ENCODE measurements at regions not wholly inside any gene's neighbourhood (a gene's known extent, or its start where the extent isn't known, plus 50 kb on each side); places are given as distances from the start of the nearest gene placed in this dataset.
"Not testable (repeated sequence)": the region's sequence is repeated elsewhere in the genome, so short reads cannot be mapped to it uniquely, and the experiment has no call there.

DNA sequence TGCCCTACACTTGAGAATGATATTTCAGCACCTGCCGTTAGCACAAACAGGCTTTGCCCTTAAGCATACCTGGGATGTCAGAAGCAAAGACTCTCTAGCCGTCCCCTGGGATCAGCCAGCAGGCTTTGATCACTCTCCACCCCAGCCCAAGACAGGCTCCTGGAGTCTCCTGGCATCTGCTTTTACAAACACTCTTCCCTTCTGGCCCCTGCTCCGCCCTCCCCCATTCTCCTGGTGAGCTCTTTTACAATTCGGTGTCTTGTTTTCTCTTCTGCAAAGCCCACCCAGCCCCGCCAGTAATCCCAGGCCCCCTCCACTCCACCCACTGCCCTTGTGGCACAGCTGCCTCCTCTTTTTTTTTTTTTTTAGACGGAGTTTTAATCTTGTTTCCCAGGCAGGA, 50.4 kb downstream of the KATNIP start:
- no peaks in the 10 kb centered on the region for H3K9me3 Mint-ChIP-seq
- ATAC-seq (no peak), DNase-seq (no peak)
- no peaks in the 10 kb centered on the region for H3K36me3 Mint-ChIP-seq (ENCODE audit: low read depth)
- H3K27me3 Mint-ChIP-seq = no peaks in the 10 kb centered on the region
- H3K4me1 Mint-ChIP-seq = no peaks in the 10 kb centered on the region
- no peak overlapping the region for H3K4me3 Mint-ChIP-seq
- no peak overlapping the region for H3K27ac Mint-ChIP-seq

DNA sequence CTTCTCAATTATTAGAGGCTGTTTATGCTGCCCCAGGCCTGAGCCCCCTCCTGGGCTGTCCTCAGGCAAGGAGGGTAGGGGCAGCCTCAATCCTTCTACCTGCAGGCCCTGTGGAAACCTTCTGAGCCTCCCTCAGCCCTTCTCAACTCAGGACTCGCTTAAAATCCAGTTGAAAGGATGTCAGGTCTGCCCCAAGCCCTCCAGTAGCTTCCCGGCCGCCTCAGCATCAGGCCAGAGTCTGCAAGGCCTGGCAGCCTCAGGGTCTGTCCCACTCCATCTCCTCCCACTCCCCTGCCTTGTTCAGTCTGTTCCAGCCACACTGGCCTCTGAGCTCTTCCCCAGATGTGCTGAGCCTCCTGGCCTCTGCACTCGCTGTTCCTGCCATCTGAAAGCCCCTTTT, 52.2 kb downstream of the KATNIP start:
- no peaks in the 10 kb centered on the region for H3K27me3 Mint-ChIP-seq
- H3K4me3 Mint-ChIP-seq = no peak overlapping the region
- DNase-seq = no peak
- no peaks in the 10 kb centered on the region for H3K9me3 Mint-ChIP-seq
- ATAC-seq = no peak
- H3K27ac Mint-ChIP-seq = no peak overlapping the region
- H3K4me1 Mint-ChIP-seq = no peaks in the 10 kb centered on the region
- H3K36me3 Mint-ChIP-seq (ENCODE audit: low read depth) = peaks cover 3% of the 10 kb centered on the region

DNA sequence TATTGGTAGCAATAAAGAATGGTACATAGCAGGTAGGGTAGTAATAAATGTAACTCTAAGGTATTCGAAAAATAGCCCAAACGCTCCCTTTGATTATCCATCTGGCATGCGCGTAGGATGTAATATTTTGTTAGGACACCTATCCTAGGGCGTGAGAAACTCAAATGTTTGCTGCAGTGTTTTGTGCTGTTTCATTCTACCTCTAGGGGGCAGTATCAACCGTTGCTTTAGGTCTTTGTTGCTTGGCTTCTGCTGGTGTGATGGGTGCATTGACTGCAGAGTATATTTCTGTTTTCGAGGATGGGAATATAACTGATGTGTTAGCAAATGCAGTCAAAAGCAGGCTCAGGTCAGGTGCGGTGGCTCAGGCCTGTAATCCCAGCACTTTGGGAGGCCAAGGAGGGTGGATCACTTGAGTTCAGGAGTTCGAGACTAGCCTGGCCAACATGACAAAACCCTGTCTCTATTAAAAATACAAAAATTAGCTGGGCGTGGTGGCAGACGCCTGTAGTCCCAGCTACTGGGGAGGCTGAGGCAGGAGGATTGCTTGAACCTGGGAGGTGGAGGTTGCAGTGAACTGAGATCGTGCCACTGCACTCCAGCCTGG, 55.7 kb downstream of the KATNIP start:
- H3K4me3 Mint-ChIP-seq; H3K9me3 Mint-ChIP-seq; H3K4me1 Mint-ChIP-seq; H3K27ac Mint-ChIP-seq; ATAC-seq; DNase-seq; H3K36me3 Mint-ChIP-seq (ENCODE audit: low read depth); H3K27me3 Mint-ChIP-seq: not testable (repeated sequence)

DNA sequence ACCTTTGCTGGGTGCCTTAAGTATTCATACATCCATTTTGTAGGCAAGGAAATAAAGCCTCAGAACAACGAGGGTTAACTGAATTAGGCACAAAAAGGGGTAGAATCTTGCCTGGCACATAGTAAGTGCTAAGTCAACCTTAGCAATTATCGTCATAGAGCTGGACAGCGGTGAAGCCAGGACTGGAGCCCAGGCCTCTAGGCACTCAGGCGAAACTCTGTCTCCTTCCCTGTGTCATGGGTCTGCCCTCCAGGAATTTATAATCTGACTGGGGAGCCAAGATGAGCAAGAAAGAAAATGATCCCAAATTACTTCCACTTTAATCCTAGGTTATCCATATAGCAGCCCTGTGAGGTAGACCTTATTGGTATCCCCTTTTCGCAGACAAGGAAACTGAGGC, 61.4 kb downstream of the KATNIP start:
- Mint-ChIP-seq H3K9me3 (no peaks in the 10 kb centered on the region), H3K36me3 (ENCODE audit: low read depth) (peaks cover 3% of the 10 kb centered on the region), H3K4me3 (no peak overlapping the region), H3K27ac (no peak overlapping the region), H3K4me1 (no peaks in the 10 kb centered on the region), H3K27me3 (no peaks in the 10 kb centered on the region)
- ATAC-seq (no peak), DNase-seq (no peak)

DNA sequence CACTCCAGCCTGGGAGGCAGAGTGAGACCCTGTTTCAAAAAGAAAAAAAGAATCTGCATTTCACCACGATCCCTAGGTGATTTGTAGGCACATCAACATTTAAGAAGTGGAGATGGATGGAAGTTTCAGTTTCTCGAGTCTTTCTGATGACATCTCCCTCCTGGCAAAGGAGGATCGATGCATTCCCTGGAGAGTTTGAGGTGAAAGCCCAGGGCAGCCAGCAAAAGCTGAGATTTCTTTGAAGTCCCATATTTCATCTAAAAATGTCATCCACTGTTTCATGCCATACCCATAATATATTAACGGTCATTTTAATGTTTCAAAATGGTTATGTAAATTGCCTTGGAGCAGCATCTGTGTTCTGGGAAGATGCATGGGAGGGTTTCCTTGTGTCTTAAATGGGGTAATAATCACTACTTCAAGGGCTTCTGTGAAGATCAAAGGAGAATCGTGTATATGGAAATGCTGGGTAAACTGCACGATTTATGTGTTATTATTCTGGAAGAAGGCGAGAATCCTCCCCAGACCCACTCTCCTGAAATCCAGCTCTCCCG, 63.4 kb downstream of the KATNIP start:
- no peak overlapping the region for H3K27ac Mint-ChIP-seq
- ATAC-seq (no peak), DNase-seq (no peak)
- H3K9me3 Mint-ChIP-seq = no peaks in the 10 kb centered on the region
- no peaks in the 10 kb centered on the region for H3K4me1 Mint-ChIP-seq
- no peaks in the 10 kb centered on the region for H3K27me3 Mint-ChIP-seq
- no peak overlapping the region for H3K4me3 Mint-ChIP-seq
- H3K36me3 Mint-ChIP-seq (ENCODE audit: low read depth) = no peaks in the 10 kb centered on the region

DNA sequence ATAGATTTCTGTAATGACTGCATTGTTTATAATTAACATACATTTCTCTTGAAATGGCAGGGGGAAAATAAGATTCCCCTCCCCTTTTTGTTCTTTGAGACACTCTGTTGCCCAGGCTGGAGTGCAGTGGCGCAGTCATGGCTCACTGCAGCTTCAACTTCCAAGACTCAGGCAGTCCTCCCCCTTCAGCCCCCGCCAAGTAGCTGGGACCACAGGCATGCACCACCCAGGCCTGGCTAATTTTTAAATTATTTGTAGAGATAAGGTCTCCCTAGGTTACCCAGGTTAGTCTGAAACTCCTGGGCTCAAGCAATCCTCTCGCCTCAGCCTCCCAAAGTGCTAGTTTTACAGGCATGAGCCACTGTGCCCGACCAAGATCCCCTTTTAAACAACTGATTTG, 67.7 kb downstream of the KATNIP start:
- H3K27ac Mint-ChIP-seq = no peak overlapping the region
- no peak for ATAC-seq
- H3K4me3 Mint-ChIP-seq = no peak overlapping the region
- no peaks in the 10 kb centered on the region for H3K4me1 Mint-ChIP-seq
- no peaks in the 10 kb centered on the region for H3K9me3 Mint-ChIP-seq
- no peaks in the 10 kb centered on the region for H3K27me3 Mint-ChIP-seq
- H3K36me3 Mint-ChIP-seq (ENCODE audit: low read depth) = peaks cover 8% of the 10 kb centered on the region
- no peak for DNase-seq

DNA sequence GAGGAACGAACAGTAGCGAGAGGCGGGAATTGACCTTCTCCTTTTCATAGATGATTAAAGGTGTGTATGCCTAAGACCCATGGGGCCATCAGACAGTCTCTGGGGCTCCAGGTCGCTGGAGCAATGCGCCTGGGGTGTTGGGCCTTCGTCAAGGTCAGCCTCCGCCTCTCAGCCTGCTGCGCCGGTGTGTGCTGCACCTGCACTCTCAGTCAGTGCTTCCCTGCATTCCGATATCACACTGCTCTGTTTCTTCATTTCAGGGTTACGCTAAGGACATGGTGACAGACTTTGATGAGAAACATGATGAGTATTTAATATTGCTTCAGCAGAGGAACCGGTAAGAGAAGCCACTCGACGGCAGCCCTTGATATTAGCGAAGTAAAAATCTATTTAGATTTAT, 68.2 kb downstream of the KATNIP start:
- Mint-ChIP-seq H3K36me3 (ENCODE audit: low read depth) (peaks cover 8% of the 10 kb centered on the region), H3K4me1 (no peaks in the 10 kb centered on the region), H3K4me3 (no peak overlapping the region), H3K27me3 (no peaks in the 10 kb centered on the region), H3K27ac (no peak overlapping the region), H3K9me3 (no peaks in the 10 kb centered on the region)
- DNase-seq (no peak), ATAC-seq (no peak)

DNA sequence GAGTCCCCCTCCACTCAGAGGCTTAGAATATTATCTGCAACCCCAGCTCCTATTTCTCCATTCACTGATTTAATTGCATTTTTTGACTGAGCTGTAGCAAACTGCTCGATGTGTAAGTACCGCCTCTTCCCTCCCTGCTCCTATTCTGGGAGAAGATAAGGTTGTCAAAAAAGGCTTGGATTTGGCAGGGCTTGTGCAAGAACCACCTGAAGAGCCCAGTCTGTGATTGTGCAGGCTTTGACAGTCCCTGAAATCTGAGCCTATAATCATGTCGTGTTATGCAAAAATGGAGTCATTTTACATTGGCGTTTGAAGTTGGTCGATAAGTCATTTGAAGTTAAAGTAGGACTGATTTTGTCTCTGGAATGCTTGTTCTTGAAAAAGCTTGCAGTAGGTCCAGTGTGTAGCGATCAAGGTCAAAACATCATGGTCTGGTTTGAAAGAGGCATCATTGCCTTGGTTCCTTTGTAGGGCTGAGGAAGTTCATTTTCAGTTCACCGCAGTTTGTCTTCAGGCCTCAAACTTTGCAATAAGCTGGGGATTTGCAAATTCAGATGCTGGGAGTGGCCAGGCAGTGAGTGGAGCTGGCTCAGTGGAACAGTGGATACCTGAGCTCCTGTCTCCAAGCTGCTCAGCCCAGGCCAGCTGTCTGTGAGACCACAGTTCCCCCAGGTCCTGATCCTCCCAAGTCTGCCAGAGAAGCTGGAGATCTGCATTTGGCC, 68.8 kb downstream of the KATNIP start:
- Mint-ChIP-seq H3K9me3 (no peaks in the 10 kb centered on the region), H3K4me3 (no peak overlapping the region), H3K4me1 (no peaks in the 10 kb centered on the region), H3K36me3 (ENCODE audit: low read depth) (peaks cover 8% of the 10 kb centered on the region), H3K27me3 (no peaks in the 10 kb centered on the region), H3K27ac (no peak overlapping the region)
- DNase-seq = no peak
- ATAC-seq = no peak

DNA sequence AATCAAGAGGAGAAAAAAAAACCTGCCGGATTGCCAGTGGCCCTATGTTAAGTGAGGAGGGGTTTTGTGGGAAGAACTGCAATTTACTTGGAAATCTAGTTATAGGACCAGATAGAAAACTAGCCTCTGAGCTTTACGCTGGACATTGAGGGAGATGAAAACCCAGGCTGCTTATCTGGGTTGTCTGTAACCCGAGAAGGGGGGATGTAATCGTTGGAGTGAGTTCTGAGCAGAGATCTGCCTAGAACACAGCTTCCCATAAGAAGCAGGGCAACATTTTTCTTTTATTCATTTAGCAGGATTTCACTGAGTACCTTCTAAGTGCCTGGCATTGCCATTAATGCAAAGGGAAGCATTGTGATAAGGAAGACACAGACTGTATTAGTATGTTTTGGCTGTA, 70.6 kb downstream of the KATNIP start:
- ATAC-seq = no peak
- no peak for DNase-seq
- Mint-ChIP-seq H3K27me3 (no peaks in the 10 kb centered on the region), H3K9me3 (no peaks in the 10 kb centered on the region), H3K27ac (no peak overlapping the region), H3K4me3 (no peak overlapping the region), H3K36me3 (ENCODE audit: low read depth) (peaks cover 8% of the 10 kb centered on the region), H3K4me1 (no peaks in the 10 kb centered on the region)

DNA sequence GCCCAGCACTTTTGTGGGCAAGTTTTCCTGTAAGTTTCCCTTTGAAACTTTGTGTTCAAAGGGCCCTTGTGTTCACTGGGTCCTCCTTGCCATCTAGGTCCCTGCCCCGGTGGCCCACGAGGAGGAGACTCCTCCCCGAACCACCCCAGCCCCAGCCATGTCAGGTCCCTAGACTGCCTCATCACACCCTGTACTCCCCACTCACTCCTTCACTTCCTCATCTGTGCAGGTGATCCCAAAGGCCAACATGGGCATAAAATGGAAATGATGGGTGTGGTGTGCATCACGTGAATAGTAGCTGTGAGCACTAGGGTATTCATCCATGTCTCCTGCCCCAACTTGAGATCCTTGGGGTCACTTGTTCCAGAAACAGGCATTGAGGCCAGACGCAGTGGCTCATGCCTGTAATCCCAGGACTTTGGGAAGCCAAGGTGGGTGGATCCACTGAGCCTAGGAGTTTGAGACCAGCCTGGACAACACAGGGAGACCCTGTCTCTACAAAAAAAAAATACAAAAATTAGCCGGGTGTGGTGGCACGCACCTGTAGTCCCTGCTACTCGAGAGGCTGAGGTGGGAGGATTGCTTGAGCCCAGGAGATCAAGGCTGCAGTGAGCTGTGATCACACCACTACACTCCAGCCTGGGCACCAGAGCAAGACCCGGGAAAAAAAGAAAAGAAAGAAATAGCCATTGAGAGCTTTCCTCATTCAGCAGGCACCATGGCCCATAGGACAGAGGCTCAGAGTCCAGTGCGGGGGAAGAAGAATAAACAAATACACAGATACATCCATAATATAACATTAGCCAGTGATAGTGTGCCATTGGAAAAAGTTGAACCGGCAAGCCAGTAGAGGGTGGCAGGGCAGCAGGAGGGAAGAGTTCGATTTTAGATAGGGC, 74.5 kb downstream of the KATNIP start:
- Mint-ChIP-seq H3K4me3 (no peak overlapping the region), H3K27me3 (no peaks in the 10 kb centered on the region), H3K4me1 (no peaks in the 10 kb centered on the region), H3K27ac (no peak overlapping the region), H3K36me3 (ENCODE audit: low read depth) (peaks cover 8% of the 10 kb centered on the region), H3K9me3 (no peaks in the 10 kb centered on the region)
- DNase-seq (no peak), ATAC-seq (no peak)

DNA sequence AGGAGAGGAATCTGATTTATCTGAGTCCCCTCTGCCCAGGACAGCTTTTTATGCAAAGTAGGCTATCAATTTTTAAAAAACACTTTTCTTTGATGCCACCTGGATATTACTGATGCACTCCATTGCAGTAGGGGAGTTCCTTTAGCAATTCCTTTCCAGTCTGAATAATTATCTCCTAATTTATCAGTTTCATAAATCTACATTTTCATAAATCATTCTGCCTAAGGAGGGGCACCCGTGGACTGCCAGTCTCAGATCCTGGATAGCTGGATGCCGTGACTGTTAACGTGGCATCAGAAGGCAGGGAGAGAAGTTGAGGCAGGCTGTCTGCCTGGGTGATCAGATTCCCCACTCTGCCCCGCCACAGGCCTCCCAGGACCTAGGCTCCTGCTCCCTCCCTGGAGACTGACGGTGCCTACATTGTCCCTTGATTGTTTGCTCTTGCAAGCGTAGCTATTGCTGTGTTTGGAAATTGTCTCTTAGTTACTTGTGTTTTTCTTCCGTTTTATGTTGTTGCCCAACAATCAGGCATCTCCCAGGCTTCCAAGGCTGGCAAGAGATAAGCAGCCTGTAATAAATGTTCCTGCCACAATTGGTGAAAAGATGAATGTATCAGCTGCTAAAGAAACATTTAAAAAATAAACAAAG, 75.2 kb downstream of the KATNIP start:
- H3K27ac Mint-ChIP-seq = no peak overlapping the region
- no peaks in the 10 kb centered on the region for H3K9me3 Mint-ChIP-seq
- DNase-seq (no peak), ATAC-seq (no peak)
- H3K4me1 Mint-ChIP-seq = no peaks in the 10 kb centered on the region
- H3K27me3 Mint-ChIP-seq = no peaks in the 10 kb centered on the region
- H3K4me3 Mint-ChIP-seq = no peak overlapping the region
- H3K36me3 Mint-ChIP-seq (ENCODE audit: low read depth) = peaks cover under 1% of the 10 kb centered on the region

DNA sequence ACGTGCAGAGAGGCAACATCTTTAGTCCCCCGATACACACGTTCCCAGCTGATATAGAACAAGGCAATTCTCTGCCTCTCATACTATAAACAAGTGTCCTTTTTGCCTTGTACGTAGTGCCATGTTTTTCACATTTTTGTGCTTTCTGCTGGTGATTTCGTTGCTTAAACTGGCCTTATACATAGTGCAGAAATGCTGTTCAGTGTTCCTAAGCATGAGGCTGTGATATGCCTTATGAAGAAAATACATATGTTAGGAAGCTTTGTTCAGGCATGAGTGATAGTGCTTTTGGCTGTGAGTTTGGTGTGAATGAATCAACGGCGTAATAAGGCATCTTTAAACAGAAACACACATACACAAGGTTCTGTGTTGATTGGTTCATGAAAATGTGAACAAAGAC, 77.2 kb downstream of the KATNIP start:
- Mint-ChIP-seq H3K4me3 (no peak overlapping the region), H3K27me3 (no peaks in the 10 kb centered on the region), H3K4me1 (no peaks in the 10 kb centered on the region), H3K27ac (no peak overlapping the region), H3K9me3 (no peaks in the 10 kb centered on the region), H3K36me3 (ENCODE audit: low read depth) (no peaks in the 10 kb centered on the region)
- DNase-seq = no peak
- no peak for ATAC-seq

DNA sequence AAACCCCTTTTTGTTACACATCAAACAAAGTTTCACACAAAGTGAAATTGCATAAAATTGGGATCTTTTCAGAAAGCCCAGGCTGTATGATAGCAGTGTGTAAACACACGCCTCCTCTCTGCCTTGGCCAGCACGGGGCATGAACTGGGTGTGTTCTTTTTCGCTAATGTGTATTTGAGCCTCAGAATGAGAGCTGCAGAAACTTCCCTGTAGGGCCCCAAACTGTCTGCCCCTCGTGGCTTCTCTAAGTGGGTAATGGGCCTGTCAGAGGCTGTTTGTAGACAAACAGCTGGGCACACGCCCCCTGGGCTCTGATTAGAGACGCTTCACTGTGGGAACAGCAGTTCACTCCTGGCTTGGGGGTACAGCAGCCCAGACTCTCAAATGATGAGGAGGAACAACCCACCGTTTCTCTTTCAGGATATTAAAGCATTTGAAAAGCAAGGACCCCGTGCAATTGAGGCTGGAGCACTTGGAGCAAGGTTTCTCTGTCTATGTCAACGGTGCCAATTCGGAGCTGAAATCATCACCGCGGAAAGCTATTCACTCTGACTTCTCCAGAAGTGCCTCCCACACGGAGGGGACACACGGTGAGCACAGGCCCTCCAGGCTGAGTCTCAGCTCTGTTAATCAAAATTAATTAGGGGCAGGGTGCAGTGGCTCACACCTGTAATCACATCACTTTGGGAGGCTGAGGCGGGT, 78.4 kb downstream of the KATNIP start:
- ATAC-seq (no peak), DNase-seq (no peak)
- H3K36me3 Mint-ChIP-seq (ENCODE audit: low read depth) = no peaks in the 10 kb centered on the region
- H3K27me3 Mint-ChIP-seq = no peaks in the 10 kb centered on the region
- no peak overlapping the region for H3K27ac Mint-ChIP-seq
- no peak overlapping the region for H3K4me3 Mint-ChIP-seq
- H3K9me3 Mint-ChIP-seq = no peaks in the 10 kb centered on the region
- no peaks in the 10 kb centered on the region for H3K4me1 Mint-ChIP-seq

DNA sequence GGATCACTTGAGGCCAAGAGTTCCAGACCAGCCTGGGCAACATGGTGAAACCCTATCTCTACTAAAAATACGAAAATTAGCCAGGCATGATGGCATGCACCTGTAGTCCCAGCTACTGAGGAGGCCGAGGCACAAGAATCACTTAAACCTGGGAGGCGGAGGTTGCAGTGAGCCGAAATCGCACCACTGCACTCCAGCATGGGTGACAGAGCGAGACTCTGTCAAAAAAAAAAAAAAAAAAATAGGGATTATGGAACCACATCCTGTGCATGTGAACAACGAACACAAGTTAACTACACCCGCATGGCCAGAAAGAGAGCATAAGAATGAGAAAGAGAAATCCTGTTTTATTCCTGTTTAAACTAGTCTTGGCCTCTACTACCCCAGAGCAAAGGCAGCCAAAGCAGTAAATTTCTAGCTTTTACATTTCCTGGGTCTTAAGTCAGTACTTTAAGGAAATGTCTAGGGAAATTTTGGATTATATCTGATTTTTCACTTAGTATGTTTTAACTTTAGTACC, 79.1 kb downstream of the KATNIP start:
- H3K4me3 Mint-ChIP-seq; H3K27me3 Mint-ChIP-seq; H3K9me3 Mint-ChIP-seq; DNase-seq; H3K27ac Mint-ChIP-seq; ATAC-seq; H3K4me1 Mint-ChIP-seq; H3K36me3 Mint-ChIP-seq (ENCODE audit: low read depth): not testable (repeated sequence)

Measured in activated naive CD8-positive, alpha-beta T cell treated with anti-CD3 and anti-CD28 coated beads, Interleukin-2, amount 50 U/mL, for 24 hours (primary cell).